ENCODE measurements at regions not wholly inside any gene's neighbourhood (a gene's known extent, or its start where the extent isn't known, plus 50 kb on each side); places are given as distances from the start of the nearest gene placed in this dataset.

DNA sequence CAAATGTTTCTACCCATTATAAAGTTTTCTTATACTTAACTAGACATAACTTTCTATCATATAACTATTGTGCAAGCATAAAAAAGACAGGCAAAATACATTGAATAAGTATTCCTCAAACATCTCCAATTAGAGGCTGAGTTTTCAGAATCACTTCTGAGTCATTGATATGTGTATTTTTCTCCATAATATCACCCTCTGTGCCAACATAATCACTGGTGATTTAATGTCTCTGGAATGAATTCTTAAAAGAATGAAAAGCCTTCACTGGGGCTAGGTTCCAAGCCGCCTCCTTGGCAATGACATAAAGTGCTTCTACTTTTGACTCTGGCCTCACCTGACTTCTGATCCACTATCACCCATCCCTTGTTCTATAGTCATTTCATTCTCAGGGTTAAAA, 197.0 kb upstream of the E2F8 start:
- H3K27ac ChIP-seq = no peak overlapping the region
- TF ChIP-seq POLR2A (IDR thresholded peaks at IDR 0.05) (no peak), CTCF (IDR thresholded peaks at IDR 0.05) (no peak)
- ATAC-seq = no peak
- H3K4me1 ChIP-seq = peaks cover 12% of the 10 kb centered on the region
- intact Hi-C loops (cut with DNase I) = no loop called here
- no peaks in the 10 kb centered on the region for H3K36me3 ChIP-seq (replicated peaks in 1 of 2; ENCODE audit: insufficient read depth in 1 of 2, low read depth in 2 of 2)
- 77 to 81% methylated on average over 1 of the region's 1 CpG for WGBS, 2 donors
- H3K9me3 ChIP-seq = no peaks in the 10 kb centered on the region
- no peaks in the 10 kb centered on the region for H3K27me3 ChIP-seq
- H3K4me3 ChIP-seq = no peak overlapping the region
- no peak for DNase-seq

- TF ChIP-seq POLR2A (IDR thresholded peaks at IDR 0.05) (no peak), CTCF (IDR thresholded peaks at IDR 0.05) (no peak)
- no peaks in the 10 kb centered on the region for H3K36me3 ChIP-seq (replicated peaks in 1 of 2; ENCODE audit: insufficient read depth in 1 of 2, low read depth in 2 of 2)
- ATAC-seq (no peak), DNase-seq (no peak)
- H3K27ac ChIP-seq = no peak overlapping the region
- peaks cover 5% of the 10 kb centered on the region for H3K4me1 ChIP-seq
- intact Hi-C loops (cut with DNase I) = no loop called here
- no peaks in the 10 kb centered on the region for H3K27me3 ChIP-seq
- H3K4me3 ChIP-seq = no peak overlapping the region
- no peaks in the 10 kb centered on the region for H3K9me3 ChIP-seq
Measured at GRCh38 chr11:19436932-19437331, 196.2 kb upstream of the E2F8 start.

- intact Hi-C loops (cut with DNase I) = no loop called here
- Histone ChIP-seq H3K27ac (no peak overlapping the region), H3K4me1 (peaks cover 7% of the 10 kb centered on the region), H3K4me3 (no peak overlapping the region), H3K36me3 (replicated peaks in 1 of 2; ENCODE audit: insufficient read depth in 1 of 2, low read depth in 2 of 2) (no peaks in the 10 kb centered on the region), H3K27me3 (no peaks in the 10 kb centered on the region), H3K9me3 (no peaks in the 10 kb centered on the region)
- no peak for TF ChIP-seq POLR2A (IDR thresholded peaks at IDR 0.05)
- no peak for TF ChIP-seq CTCF (IDR thresholded peaks at IDR 0.05)
- no peak for DNase-seq
- no peak for ATAC-seq
- 82 to 87% methylated on average over 5 of the region's 5 CpGs for WGBS, 2 donors
Measured at GRCh38 chr11:19435306-19435989, 194.7 kb upstream of the E2F8 start.

DNA sequence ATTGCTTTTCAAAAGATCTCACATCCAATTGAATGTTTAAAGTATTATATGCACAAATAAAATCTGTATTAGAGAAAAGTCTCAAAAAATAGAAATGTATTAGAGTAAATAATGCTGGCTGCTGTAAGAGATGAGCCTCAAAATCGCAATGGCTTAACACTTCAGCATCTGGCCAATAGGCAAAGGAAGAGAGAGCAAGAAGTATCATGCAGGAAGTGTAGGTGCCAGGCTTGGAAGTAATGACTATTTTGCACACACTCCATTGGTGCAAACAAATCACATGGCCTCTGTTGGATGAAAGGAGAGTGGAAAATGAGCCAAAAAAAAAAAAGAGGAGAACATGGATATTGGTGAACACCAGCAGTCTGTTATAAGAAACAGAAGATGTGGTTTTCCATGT, 193.0 kb upstream of the E2F8 start:
- Histone ChIP-seq H3K4me3 (no peak overlapping the region), H3K9me3 (no peaks in the 10 kb centered on the region), H3K4me1 (peaks cover 24% of the 10 kb centered on the region), H3K27ac (no peak overlapping the region), H3K36me3 (replicated peaks in 1 of 2; ENCODE audit: insufficient read depth in 1 of 2, low read depth in 2 of 2) (no peaks in the 10 kb centered on the region), H3K27me3 (no peaks in the 10 kb centered on the region)
- WGBS, 2 donors = 75 to 87% methylated on average over 1 of the region's 1 CpG
- ATAC-seq (no peak), DNase-seq (no peak)
- TF ChIP-seq POLR2A (IDR thresholded peaks at IDR 0.05) (no peak), CTCF (IDR thresholded peaks at IDR 0.05) (no peak)
- intact Hi-C loops (cut with DNase I) = no loop called here

DNA sequence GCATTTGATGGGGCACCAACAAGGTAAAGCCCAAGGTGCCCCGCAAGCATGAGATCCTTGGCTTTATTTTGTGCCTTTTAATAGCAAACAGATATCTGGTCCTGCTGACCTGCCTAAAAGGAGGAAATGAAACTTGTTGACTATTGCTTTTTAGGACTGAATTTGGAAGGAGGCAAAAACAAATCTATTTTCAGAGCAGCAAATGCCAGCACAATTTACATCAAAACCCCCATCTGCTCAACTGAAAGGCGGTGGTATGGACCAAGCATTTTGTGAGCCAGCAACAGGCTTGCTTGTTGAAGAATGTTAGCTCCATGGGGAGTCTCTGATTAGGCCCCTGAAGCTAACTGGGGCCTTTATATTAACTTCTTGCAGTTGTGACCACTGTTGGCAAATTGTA, 192.6 kb upstream of the E2F8 start:
- H3K4me1 ChIP-seq = peaks cover 28% of the 10 kb centered on the region
- intact Hi-C loops (cut with DNase I) = no loop called here

More for the DNA sequence above, 192.6 kb upstream of the E2F8 start:
- Histone ChIP-seq H3K36me3 (replicated peaks in 1 of 2; ENCODE audit: insufficient read depth in 1 of 2, low read depth in 2 of 2) (no peaks in the 10 kb centered on the region), H3K4me3 (no peak overlapping the region), H3K27me3 (no peaks in the 10 kb centered on the region), H3K27ac (no peak overlapping the region), H3K9me3 (no peaks in the 10 kb centered on the region)
- TF ChIP-seq CTCF (IDR thresholded peaks at IDR 0.05) = no peak
- no peak for TF ChIP-seq POLR2A (IDR thresholded peaks at IDR 0.05)
- no peak for DNase-seq
- no peak for ATAC-seq
- WGBS, 2 donors = 90 to 100% methylated on average over 2 of the region's 2 CpGs
